A549 (cell line): ENCODE measurements at regions not wholly inside any gene's neighbourhood (a gene's known extent, or its start where the extent isn't known, plus 50 kb on each side); places are given as distances from the start of the nearest gene placed in this dataset.

Experiments used
- ATAC-seq, 2 experiments: fragments of 200-7000 bp in 1 of 2; fragments of >200 bp in 1 of 2; cut with Nextera tagmentation in 1 of 2; cut with Tn5 transposase in 1 of 2; 3 replicates each; pipeline versions ENCODE4 v1.8.0 to v1.9.1; 2018 to 2020; ENCODE audit warnings: mild to moderate bottlenecking in 1 of 2, moderate library complexity in 1 of 2
- CTCF ChIA-PET: fragments of 300-600 bp; sonication (Branson Sonifier 250); formaldehyde crosslinking; extraction: SDS; loops from one replicate; lab custom pipeline; 2021; ENCODE audit warnings: antibody characterized with exemption, inconsistent platforms; lab: Yijun Ruan, JAX
- POLR2A ChIA-PET: fragments of 350-600 bp; formaldehyde crosslinking; extraction: SDS; loops from one replicate; lab custom pipeline; 2021; ENCODE audit warnings: antibody characterized with exemption, inconsistent platforms; lab: Yijun Ruan, JAX
- DNase-seq, 2 experiments: peaks; one replicate each; pipeline versions ENCODE4 v3.0.0 to v3.0.0-alpha.2; 2011 to 2016; ENCODE audit warnings: low read depth in 1 of 2, low spot score in 1 of 2
- FAIRE-seq: peaks from 2 replicates; lab custom pipeline; 2011; peaks lifted over from hg19 to GRCh38; lab: Jason Lieb, UNC
- H3K27ac ChIP-seq, 2 experiments: fragments of >200 bp; sonication (Bioruptor Twin); formaldehyde crosslinking; 3 replicates each; pipeline ENCODE4 v1.5.1; 2016 to 2017
- H3K4me1 ChIP-seq: fragments of >200 bp; sonication (Bioruptor Twin); formaldehyde crosslinking; 3 replicates; pipeline ENCODE4 v1.6.1; 2016
- H3K4me2 ChIP-seq: fragments of >200 bp; sonication (Bioruptor Twin); formaldehyde crosslinking; 3 replicates; pipeline ENCODE4 v1.6.1; 2016
- H3K4me3 ChIP-seq: fragments of >200 bp; sonication (Bioruptor Twin); formaldehyde crosslinking; 3 replicates; pipeline ENCODE4 v1.5.1; 2016
- H3K9me3 ChIP-seq: fragments of >200 bp; sonication (Bioruptor Twin); formaldehyde crosslinking; 3 replicates; pipeline ENCODE4 v1.6.1; 2016
- BHLHE40 ChIP-seq: IDR thresholded peaks from 2 replicates; pipeline ENCODE4 v1.6.1; 2012; ENCODE audit warnings: low read depth, low read length, inconsistent platforms
- CEBPB ChIP-seq, 2 experiments: fragments of >200 bp in 1 of 2; sonication (Bioruptor Twin) in 1 of 2; formaldehyde crosslinking in 1 of 2; IDR thresholded peaks; 2 replicates each; pipeline ENCODE4 v1.6.1; 2012 to 2016
- EHMT2 ChIP-seq: fragments of 200-600 bp; sonication (generic); IDR thresholded peaks from 2 replicates; pipeline ENCODE4 v1.6.1; 2016; ENCODE audit warnings: antibody characterized with exemption, low read depth, mild to moderate bottlenecking, moderate library complexity
- ESRRA ChIP-seq: fragments of 150-350 bp; IDR thresholded peaks from 2 replicates; pipeline ENCODE4 v1.6.1; 2014; ENCODE audit warnings: mild to moderate bottlenecking, low read length, borderline replicate concordance
- FOXS1 ChIP-seq: fragments of 250-450 bp; sonication (Bioruptor Pico); IDR thresholded peaks from 2 replicates; pipeline ENCODE4 v1.5.0; 2020; ENCODE audit warnings: mild to moderate bottlenecking, moderate library complexity
- GATA3 ChIP-seq: IDR thresholded peaks from 2 replicates; pipeline ENCODE4 v1.6.1; 2012; ENCODE audit warnings: borderline replicate concordance
- HOXA7 ChIP-seq: fragments of 250-450 bp; sonication (Bioruptor Pico); IDR thresholded peaks from 2 replicates; pipeline ENCODE4 v1.5.0; 2020; ENCODE audit warnings: mild to moderate bottlenecking, moderate library complexity
- HOXB5 ChIP-seq: fragments of 250-450 bp; sonication (Bioruptor Pico); IDR thresholded peaks from 2 replicates; pipeline ENCODE4 v1.5.0; 2020; ENCODE audit warnings: mild to moderate bottlenecking, moderate library complexity
- JUN ChIP-seq, 2 experiments: fragments of >200 bp; sonication (Bioruptor Twin); formaldehyde crosslinking; IDR thresholded peaks; 2 replicates in 1 of 2; 3 replicates in 1 of 2; pipeline ENCODE4 v1.6.1; 2016 to 2017
- JUNB ChIP-seq: fragments of >200 bp; sonication (Bioruptor Twin); formaldehyde crosslinking; IDR thresholded peaks from 2 replicates; pipeline ENCODE4 v1.6.1; 2016
- MYC ChIP-seq: IDR thresholded peaks from 2 replicates; pipeline ENCODE4 v1.6.1; 2012; ENCODE audit warnings: mild to moderate bottlenecking, inconsistent platforms, low read length, improper control_type of control experiment, borderline replicate concordance
- NR3C1 ChIP-seq: fragments of >200 bp; sonication (Bioruptor Twin); formaldehyde crosslinking; IDR thresholded peaks from 3 replicates; pipeline ENCODE4 v1.6.1; 2017
- POLR2A ChIP-seq: IDR thresholded peaks from 2 replicates; pipeline ENCODE4 v1.6.1; 2012; ENCODE audit warnings: mild to moderate bottlenecking, low read length
- POLR2AphosphoS2 ChIP-seq: conservative IDR thresholded peaks from 2 replicates; pipeline ENCODE4 v1.6.1; 2012; ENCODE audit warnings: low read length, improper control_type of control experiment, inconsistent platforms
- SMC3 ChIP-seq: fragments of >200 bp; sonication (Bioruptor Twin); formaldehyde crosslinking; IDR thresholded peaks from 3 replicates; pipeline ENCODE4 v1.6.1; 2018; ENCODE audit warnings: inconsistent platforms
- ZFP36 ChIP-seq: fragments of 450-650 bp; IDR thresholded peaks from 2 replicates; pipeline ENCODE4 v1.6.1; 2014; ENCODE audit warnings: borderline replicate concordance; ENCODE audit not compliant: partially characterized antibody
- WGBS: methylation state at CpG from one replicate; pipeline ENCODE4 v1.1.6; 2017; ENCODE audit errors: missing lambda C conversion rate; 5-methylcytosine and 5-hydroxymethylcytosine counted together
- TF ChIP-seq, protein P1 (sequence below): IDR thresholded peaks from 2 replicates; pipeline ENCODE4 v1.6.1; 2012; ENCODE audit warnings: low read depth, borderline replicate concordance
- TF ChIP-seq, protein P2 (sequence below): IDR thresholded peaks from 2 replicates; pipeline ENCODE4 v1.6.1; 2012
- TF ChIP-seq, protein P3 (sequence below): fragments of 200-600 bp; sonication (generic); IDR thresholded peaks from 2 replicates; pipeline ENCODE4 v1.6.1; 2016; ENCODE audit warnings: antibody characterized with exemption, mild to moderate bottlenecking, moderate library complexity
- TF ChIP-seq, protein P4 (sequence below): IDR thresholded peaks from 2 replicates; pipeline ENCODE4 v1.6.1; 2012
- TF ChIP-seq, protein P5 (sequence below): fragments of 250-450 bp; sonication (Bioruptor Pico); IDR thresholded peaks from 2 replicates; pipeline ENCODE4 v1.5.0; 2021; ENCODE audit warnings: mild to moderate bottlenecking, moderate library complexity, borderline replicate concordance

DNA sequence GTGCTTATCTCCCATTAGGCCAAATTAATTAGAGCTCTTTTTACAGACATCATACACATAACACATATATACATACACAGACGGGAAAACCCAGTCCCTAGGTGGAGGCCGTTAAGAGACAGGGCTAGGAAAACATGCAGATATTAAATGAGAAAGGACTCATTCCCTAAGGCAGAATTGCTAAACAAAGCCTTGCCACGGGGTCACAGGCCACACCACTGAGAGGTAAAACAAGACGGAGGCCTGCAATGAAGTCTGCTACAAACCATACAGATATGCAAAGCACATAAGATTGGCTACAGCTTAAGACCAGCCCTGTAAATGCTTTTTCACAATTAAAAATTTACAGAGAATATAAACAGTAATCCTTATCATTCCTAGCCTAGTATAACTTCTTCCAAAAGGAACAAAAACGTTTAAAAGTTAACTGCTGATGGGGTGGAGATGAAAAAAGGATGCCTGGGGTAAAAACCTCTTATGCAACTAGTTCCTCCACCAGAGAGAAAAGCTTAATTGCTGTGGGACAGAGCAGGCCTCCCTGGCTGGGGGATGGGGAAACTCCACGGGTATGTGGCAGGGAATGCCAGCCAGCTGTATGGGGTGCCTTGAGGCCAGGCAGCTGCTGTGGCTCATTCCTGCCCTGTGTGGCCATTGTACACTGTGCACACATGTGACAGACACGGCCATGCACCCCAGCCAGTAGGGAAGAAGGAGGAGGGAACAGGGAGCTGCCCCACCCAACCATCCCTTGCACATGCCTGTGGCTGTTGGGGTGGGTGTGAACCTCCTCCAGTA, 481.4 kb upstream of the LMCD1 start (continued):
- TF ChIP-seq, protein P1, sequence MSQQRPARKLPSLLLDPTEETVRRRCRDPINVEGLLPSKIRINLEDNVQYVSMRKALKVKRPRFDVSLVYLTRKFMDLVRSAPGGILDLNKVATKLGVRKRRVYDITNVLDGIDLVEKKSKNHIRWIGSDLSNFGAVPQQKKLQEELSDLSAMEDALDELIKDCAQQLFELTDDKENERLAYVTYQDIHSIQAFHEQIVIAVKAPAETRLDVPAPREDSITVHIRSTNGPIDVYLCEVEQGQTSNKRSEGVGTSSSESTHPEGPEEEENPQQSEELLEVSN: no peak
- TF ChIP-seq NR3C1 (no peak), FOXS1 (CRISPR knock-in tag) (no peak), JUN (IDR thresholded peaks at IDR 0.05) (no peak), ZFP36 (no peak), POLR2A (no peak)
- TF ChIP-seq, protein P2, sequence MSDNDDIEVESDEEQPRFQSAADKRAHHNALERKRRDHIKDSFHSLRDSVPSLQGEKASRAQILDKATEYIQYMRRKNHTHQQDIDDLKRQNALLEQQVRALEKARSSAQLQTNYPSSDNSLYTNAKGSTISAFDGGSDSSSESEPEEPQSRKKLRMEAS: no peak

DNA sequence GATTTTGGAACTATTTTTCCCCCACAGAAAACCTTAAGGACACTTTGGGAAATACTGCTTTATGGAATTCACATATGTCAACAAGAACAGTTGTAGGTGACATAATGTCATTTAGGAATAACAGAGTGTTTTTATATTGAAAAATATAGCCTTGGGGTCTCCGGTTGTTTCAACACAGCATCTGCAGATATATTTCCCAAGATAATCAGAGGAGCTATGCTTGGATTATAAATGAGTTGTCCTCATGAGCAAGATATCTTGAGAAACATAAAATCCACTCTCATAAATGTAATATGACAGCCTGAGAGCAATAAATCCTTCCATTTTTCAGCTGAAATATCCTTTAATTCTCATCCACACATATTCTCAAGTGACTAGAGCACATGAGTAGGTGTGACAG, 473.7 kb upstream of the LMCD1 start:
- FAIRE-seq (no peak), DNase-seq (no peak), ATAC-seq (no peak)
- no peaks in the 10 kb centered on the region for H3K4me1 ChIP-seq
- CTCF ChIA-PET: no interaction called here
- POLR2A ChIA-PET: no interaction called here
- H3K4me3 ChIP-seq: no peak overlapping the region
- no peak for TF ChIP-seq CEBPB (IDR thresholded peaks at IDR 0.05)
- TF ChIP-seq, protein P3, sequence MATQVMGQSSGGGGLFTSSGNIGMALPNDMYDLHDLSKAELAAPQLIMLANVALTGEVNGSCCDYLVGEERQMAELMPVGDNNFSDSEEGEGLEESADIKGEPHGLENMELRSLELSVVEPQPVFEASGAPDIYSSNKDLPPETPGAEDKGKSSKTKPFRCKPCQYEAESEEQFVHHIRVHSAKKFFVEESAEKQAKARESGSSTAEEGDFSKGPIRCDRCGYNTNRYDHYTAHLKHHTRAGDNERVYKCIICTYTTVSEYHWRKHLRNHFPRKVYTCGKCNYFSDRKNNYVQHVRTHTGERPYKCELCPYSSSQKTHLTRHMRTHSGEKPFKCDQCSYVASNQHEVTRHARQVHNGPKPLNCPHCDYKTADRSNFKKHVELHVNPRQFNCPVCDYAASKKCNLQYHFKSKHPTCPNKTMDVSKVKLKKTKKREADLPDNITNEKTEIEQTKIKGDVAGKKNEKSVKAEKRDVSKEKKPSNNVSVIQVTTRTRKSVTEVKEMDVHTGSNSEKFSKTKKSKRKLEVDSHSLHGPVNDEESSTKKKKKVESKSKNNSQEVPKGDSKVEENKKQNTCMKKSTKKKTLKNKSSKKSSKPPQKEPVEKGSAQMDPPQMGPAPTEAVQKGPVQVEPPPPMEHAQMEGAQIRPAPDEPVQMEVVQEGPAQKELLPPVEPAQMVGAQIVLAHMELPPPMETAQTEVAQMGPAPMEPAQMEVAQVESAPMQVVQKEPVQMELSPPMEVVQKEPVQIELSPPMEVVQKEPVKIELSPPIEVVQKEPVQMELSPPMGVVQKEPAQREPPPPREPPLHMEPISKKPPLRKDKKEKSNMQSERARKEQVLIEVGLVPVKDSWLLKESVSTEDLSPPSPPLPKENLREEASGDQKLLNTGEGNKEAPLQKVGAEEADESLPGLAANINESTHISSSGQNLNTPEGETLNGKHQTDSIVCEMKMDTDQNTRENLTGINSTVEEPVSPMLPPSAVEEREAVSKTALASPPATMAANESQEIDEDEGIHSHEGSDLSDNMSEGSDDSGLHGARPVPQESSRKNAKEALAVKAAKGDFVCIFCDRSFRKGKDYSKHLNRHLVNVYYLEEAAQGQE: no peak
- TF ChIP-seq EHMT2: no peak
- no peak for TF ChIP-seq FOXS1 (CRISPR knock-in tag)
- TF ChIP-seq, protein P2: no peak
- TF ChIP-seq GATA3: no peak
- TF ChIP-seq JUNB: no peak
- no peak for TF ChIP-seq ZFP36
- no peak for TF ChIP-seq HOXA7 (CRISPR knock-in tag)
- no peak for TF ChIP-seq POLR2AphosphoS2
- no peak for TF ChIP-seq SMC3
- TF ChIP-seq ESRRA: no peak
- TF ChIP-seq MYC: no peak
- TF ChIP-seq, protein P4, sequence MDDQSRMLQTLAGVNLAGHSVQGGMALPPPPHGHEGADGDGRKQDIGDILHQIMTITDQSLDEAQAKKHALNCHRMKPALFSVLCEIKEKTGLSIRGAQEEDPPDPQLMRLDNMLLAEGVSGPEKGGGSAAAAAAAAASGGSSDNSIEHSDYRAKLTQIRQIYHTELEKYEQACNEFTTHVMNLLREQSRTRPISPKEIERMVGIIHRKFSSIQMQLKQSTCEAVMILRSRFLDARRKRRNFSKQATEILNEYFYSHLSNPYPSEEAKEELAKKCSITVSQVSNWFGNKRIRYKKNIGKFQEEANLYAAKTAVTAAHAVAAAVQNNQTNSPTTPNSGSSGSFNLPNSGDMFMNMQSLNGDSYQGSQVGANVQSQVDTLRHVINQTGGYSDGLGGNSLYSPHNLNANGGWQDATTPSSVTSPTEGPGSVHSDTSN: no peak
- TF ChIP-seq HOXB5 (CRISPR knock-in tag): no peak
- TF ChIP-seq BHLHE40: no peak
- TF ChIP-seq, protein P5, sequence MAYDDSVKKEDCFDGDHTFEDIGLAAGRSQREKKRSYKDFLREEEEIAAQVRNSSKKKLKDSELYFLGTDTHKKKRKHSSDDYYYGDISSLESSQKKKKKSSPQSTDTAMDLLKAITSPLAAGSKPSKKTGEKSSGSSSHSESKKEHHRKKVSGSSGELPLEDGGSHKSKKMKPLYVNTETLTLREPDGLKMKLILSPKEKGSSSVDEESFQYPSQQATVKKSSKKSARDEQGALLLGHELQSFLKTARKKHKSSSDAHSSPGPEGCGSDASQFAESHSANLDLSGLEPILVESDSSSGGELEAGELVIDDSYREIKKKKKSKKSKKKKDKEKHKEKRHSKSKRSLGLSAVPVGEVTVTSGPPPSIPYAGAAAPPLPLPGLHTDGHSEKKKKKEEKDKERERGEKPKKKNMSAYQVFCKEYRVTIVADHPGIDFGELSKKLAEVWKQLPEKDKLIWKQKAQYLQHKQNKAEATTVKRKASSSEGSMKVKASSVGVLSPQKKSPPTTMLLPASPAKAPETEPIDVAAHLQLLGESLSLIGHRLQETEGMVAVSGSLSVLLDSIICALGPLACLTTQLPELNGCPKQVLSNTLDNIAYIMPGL (CRISPR knock-in tag): no peak
- TF ChIP-seq, all 56 proteins: peak for 0
- H3K4me2 ChIP-seq: no peak overlapping the region
- H3K9me3 ChIP-seq: no peaks in the 10 kb centered on the region
- 6% methylated on average over 1 of the region's 1 CpG for WGBS
- H3K27ac ChIP-seq: no peak overlapping the region
